ENCODE measurements at regions not wholly inside any gene's neighbourhood (a gene's known extent, or its start where the extent isn't known, plus 50 kb on each side); places are given as distances from the start of the nearest gene placed in this dataset.
A peak's percentile ranks its signal among the peaks of the same experiment; 100 is the strongest.

- no peak for DNase-seq
Measured at GRCh38 chr15:87757084-87757483, 499.5 kb downstream of the NTRK3 start.

GRCh38 chr15:87756072-87756471, 500.5 kb downstream of the NTRK3 start:
- Histone ChIP-seq H3K27me3 (no peaks in the 10 kb centered on the region), H3K36me3 (no peaks in the 10 kb centered on the region), H3K9me3 (no peaks in the 10 kb centered on the region), H3K4me1 (peaks cover 13% of the 10 kb centered on the region), H3K4me3 (ENCODE audit: low read depth, low read length) (no peak overlapping the region)
- TF ChIP-seq, protein P1, sequence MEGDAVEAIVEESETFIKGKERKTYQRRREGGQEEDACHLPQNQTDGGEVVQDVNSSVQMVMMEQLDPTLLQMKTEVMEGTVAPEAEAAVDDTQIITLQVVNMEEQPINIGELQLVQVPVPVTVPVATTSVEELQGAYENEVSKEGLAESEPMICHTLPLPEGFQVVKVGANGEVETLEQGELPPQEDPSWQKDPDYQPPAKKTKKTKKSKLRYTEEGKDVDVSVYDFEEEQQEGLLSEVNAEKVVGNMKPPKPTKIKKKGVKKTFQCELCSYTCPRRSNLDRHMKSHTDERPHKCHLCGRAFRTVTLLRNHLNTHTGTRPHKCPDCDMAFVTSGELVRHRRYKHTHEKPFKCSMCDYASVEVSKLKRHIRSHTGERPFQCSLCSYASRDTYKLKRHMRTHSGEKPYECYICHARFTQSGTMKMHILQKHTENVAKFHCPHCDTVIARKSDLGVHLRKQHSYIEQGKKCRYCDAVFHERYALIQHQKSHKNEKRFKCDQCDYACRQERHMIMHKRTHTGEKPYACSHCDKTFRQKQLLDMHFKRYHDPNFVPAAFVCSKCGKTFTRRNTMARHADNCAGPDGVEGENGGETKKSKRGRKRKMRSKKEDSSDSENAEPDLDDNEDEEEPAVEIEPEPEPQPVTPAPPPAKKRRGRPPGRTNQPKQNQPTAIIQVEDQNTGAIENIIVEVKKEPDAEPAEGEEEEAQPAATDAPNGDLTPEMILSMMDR (IDR thresholded peaks at IDR 0.05; ENCODE audit: low read depth, low read length), result no peak
- DNase-seq, result no peak

More at GRCh38 chr15:87757084-87757483, 499.5 kb downstream of the NTRK3 start:
- Histone ChIP-seq H3K4me1 (peaks cover 13% of the 10 kb centered on the region), H3K27me3 (no peaks in the 10 kb centered on the region), H3K36me3 (no peaks in the 10 kb centered on the region), H3K9me3 (no peaks in the 10 kb centered on the region), H3K4me3 (ENCODE audit: low read depth, low read length) (no peak overlapping the region)
- TF ChIP-seq, protein P1 (IDR thresholded peaks at IDR 0.05; ENCODE audit: low read depth, low read length), result no peak

DNA sequence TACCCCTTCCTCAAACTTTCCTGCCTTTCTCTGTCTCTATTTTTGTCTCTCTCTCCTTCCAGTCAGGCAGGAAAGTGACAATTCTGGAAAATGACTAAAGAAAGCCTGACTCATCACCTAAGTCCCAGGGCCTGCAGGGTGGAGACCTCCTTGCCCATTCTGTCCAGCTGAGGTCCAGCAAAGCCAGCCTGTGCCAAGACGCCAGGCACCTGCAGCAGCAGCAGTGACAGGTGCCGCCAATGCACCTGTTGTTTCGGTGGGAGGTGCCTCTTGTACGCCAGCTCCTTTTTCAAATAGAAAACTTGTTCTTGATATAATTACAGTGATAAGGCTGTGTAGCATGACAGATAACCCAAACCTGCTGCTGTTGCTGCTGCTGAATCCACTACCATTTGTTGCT, 501.3 kb downstream of the NTRK3 start:
- no peak for DNase-seq
- H3K36me3 ChIP-seq, result no peaks in the 10 kb centered on the region
- TF ChIP-seq, protein P1 (IDR thresholded peaks at IDR 0.05; ENCODE audit: low read depth, low read length), result no peak
- peaks cover 13% of the 10 kb centered on the region for H3K4me1 ChIP-seq
- H3K27me3 ChIP-seq, result no peaks in the 10 kb centered on the region
- H3K4me3 ChIP-seq (ENCODE audit: low read depth, low read length), result no peak overlapping the region
- H3K9me3 ChIP-seq, result no peaks in the 10 kb centered on the region

GRCh38 chr15:87753539-87753938, 503.0 kb downstream of the NTRK3 start:
- Histone ChIP-seq H3K4me3 (ENCODE audit: low read depth, low read length) (no peak overlapping the region), H3K9me3 (no peaks in the 10 kb centered on the region), H3K27me3 (no peaks in the 10 kb centered on the region), H3K4me1 (peaks cover 17% of the 10 kb centered on the region), H3K36me3 (no peaks in the 10 kb centered on the region)
- DNase-seq, result peak; percentile 30
- TF ChIP-seq, protein P1 (IDR thresholded peaks at IDR 0.05; ENCODE audit: low read depth, low read length), result peak; percentile 42

- no peak for DNase-seq
- Histone ChIP-seq H3K4me3 (ENCODE audit: low read depth, low read length) (no peak overlapping the region), H3K9me3 (no peaks in the 10 kb centered on the region), H3K4me1 (peaks cover 20% of the 10 kb centered on the region), H3K36me3 (no peaks in the 10 kb centered on the region), H3K27me3 (no peaks in the 10 kb centered on the region)
- TF ChIP-seq, protein P1 (IDR thresholded peaks at IDR 0.05; ENCODE audit: low read depth, low read length), result no peak
Measured at GRCh38 chr15:87752250-87752951, 504.1 kb downstream of the NTRK3 start.

- TF ChIP-seq, protein P1 (IDR thresholded peaks at IDR 0.05; ENCODE audit: low read depth, low read length), result no peak
- Histone ChIP-seq H3K4me1 (peaks cover 21% of the 10 kb centered on the region), H3K4me3 (ENCODE audit: low read depth, low read length) (no peak overlapping the region), H3K27me3 (no peaks in the 10 kb centered on the region), H3K36me3 (no peaks in the 10 kb centered on the region), H3K9me3 (no peaks in the 10 kb centered on the region)
- no peak for DNase-seq
Measured at GRCh38 chr15:87748483-87748882, 508.1 kb downstream of the NTRK3 start.

Measured in BE2C (cell line).